Stimulated activated CD4-positive, alpha-beta T cell treated with anti-CD3 and anti-CD28 coated beads, TNF-alpha, amount 100 ng/mL, for 24 hours (primary cell): ENCODE measurements at regions not wholly inside any gene's neighbourhood (a gene's known extent, or its start where the extent isn't known, plus 50 kb on each side); places are given as distances from the start of the nearest gene placed in this dataset.
"Not testable (repeated sequence)": the region's sequence is repeated elsewhere in the genome, so short reads cannot be mapped to it uniquely, and the experiment has no call there.

Experiments
- DNase-seq, 3 experiments: peaks; one replicate each; pipeline ENCODE4 v3.0.0-alpha.2; 2020; ENCODE audit warnings: low read depth in 3 of 3

DNA sequence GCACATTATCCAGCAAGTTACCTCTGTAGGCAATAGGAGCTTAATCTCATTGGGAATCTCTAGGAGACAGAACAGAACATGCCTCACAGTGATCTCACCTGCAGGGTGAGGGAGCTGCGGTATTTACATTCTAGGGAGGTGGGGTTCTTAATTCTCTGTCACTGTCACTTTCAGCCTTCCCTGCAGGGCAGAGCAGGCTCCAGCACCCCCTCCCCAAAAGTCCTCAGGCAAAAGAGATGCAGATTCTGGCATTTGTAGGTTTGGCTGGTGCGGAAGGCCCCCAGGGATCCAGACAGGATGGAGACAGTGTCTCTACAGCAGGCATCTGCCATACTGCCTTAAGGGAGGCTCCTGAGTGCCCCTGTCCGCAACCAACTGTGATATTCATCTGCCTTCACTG, 166.4 kb upstream of the ATP6AP2 start:
- no peak for DNase-seq

DNA sequence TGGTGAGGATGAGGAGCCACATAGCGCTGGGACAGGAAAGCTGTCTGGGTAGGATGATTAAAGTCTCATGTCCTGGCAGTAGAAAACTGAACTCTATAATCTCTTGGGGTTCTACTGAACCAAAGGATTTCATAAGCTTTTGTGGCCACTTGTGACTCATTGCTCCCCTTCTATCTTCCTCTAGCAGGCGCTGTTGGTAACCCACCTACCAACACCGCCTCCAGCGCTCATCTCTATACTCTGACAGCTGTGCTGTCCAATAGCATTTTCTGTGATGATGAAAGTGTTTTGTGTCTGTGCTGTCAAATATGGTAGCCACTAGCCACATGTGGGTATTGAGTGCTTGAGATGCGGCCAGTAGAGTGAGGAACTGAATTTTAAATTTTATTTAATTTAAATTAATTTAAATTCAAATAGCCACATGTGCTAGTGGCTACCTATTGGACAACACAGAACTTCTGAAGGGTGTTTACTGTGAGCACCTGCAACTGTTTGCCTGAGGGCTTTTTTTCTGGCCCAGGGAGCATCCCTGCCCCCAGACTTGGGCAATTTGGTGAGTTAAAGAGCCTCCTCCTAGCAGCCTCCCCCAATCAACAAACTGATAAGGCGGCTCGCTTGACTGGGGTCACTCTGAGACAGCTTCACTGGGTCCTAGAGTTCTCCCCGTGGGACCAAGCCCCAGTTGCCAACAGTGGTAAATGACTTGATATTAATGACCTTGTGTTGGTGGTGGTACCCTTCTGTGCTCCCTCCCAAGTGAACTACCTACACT, 169.2 kb upstream of the ATP6AP2 start:
- DNase-seq, result no peak

DNA sequence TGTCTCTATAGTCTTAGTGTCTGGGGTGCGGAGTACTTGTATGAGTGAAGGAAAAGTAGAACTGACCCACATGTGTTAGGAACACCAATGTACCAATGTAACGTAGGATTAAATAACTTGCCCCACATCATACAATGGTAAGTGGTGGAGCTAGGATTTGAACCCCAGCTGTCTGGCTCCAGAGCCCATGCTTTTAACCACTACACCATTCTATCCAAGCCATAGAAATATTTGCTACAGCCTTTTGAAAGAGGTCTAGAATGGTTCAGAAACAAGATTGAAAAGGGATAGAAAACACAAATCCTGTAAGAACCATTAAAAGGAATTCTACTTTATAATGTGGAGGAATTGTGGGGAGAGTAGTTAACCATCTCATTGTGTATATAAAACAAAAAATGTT, 169.9 kb upstream of the ATP6AP2 start:
- no peak for DNase-seq

DNA sequence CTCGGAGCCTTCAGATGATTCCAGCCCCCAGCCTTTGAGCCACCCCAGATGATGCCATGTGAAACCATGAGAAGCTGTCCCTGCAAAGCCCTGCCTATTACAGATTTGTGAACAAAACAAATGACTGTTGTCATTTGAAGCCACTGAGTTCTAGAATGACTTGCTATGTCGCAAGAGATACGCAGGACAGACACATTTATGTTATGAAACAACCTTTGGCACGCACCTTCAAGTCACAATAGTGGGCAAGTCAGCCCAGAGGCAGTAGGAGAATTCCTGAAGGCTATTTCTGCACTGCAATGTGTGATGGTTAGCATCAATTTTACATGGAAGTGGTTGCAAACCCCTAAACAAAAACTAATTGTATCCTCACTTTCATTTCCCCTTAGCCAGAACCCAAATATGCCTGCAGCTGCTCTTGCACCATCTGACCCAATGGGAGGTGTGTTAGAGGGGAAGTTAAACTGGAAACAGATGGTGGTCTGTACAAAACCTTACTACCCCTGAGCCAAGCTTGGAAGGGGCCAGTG, 174.4 kb upstream of the ATP6AP2 start:
- no peak for DNase-seq

DNA sequence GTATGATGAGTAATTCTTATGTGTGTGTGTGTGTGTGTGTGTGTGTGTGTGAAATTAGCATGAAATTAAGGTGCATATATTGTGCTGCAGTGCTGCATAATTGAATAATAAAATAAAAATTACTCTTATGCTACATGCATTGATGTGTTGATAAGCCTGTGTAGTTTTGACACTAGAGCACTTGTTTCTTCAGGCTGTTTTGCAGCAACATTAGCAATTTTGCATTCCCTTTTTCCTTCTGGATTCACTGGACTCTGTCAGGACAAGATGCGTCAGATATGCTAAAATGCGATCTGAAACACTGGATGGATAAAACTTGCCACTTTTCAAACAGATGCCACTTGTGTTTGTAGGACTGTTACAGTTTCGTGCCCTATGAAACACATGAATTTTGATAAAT, 175.4 kb upstream of the ATP6AP2 start:
- no peak for DNase-seq

DNA sequence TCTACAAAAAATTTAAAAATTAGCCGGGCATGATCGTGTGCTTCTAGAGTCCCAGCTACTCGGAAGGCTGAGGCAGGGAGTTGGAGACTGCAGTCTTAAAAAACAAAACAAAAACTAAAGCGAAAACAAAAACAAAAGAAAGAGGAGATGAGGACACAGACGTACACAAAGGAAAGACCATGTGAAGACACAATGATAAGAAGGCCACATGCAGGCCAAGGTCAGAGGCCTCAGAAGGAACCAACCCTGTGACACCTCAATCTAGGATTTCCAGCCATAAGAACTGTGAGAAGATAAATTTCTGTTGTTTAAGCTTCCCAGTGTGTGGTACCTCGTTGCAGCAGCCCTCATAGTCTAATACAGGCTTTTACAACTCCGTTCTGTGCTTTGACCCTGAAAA, 177.0 kb upstream of the ATP6AP2 start:
- DNase-seq, result no peak

DNA sequence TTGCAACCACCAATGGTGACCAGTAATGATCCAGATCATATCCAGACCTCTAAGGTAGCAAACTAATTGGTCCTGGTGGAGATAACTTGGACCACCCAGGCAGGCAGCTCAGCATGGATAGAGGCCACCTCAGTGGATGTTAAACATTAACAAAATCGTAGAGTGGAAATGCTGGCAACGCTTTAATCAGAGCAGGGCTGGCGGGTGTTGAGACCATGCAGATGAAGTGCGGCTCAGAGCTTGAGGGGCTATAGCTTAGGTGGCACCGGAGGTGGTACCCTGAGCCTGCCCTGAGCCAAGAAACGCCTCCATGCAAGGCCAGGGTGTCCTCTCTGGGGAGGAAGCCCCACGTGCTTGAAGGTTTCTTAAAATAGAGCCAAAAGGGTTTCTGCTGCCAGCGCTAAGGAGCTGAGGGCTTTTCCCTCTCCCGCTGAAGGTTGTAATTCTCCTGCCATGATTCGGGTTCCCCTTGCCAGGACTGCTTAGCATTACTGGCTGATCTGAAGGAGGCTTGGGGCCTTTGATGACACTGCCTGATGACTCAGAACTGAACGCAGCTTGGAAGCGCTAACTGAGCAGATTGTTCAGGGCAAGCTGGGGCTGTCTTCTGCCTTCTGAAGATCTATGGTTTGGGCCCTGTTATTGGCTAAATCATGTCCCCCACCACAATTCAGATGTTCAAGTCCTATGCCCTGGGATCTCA, 177.8 kb upstream of the ATP6AP2 start:
- no peak for DNase-seq

DNA sequence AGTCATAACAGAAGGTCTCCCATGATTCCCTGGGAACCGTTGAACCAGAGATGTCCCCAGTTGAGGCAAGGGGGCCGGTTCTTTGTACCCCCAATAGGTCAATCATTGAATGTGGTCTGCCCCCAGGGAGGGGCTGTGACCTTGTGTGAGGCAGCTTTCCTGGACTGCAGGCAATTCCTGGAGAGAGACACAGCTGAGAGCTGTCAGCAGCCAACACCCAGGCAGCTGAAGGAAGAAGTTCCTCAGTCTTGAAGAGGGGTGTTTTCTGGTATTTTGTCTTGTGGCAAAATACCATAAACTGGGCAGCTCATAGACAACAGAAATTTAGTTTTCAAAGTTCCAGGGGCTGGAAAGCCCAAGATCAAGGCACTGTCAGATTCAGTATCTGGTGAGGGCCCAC, 185.7 kb upstream of the ATP6AP2 start:
- no peak for DNase-seq

DNA sequence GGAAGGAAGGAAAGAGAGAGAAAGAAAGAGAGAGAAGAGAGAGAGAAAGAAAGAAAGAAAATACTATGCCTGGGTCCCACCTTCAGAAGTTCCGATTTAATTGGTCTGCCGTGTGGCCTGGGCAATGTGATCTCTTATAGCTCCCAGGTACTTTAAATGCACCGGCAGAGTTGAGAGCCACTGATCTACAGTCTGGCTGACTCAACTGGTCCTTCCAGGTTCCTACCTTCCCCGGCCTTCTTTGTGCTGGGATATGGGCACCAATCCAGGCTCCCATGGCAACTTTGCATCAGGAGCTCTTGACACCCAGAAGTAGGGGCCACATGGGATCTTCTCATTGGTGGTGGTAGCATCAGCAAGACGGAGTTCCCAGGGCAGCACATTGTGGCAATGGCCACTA, 186.5 kb upstream of the ATP6AP2 start:
- no peak for DNase-seq

DNA sequence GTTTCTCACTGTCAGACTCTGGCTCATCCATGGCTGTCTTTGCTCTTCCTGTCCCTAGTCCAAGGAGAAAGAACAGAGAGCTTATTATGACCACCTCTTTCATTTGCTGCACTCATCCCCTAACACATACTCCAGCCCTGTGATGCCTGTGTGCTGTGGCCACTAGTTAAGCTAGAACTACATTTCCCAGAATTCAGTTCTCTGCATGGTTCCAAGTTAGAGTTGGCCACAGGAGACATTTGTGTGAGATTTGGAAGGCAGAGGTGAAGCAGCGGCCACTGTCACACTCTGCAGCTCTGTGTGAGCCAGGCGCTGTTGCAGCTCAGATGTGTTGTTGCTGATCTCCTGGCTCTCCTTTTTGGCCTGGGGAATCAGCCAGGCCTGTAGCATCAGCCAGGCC, 188.2 kb upstream of the ATP6AP2 start:
- no peak for DNase-seq

DNA sequence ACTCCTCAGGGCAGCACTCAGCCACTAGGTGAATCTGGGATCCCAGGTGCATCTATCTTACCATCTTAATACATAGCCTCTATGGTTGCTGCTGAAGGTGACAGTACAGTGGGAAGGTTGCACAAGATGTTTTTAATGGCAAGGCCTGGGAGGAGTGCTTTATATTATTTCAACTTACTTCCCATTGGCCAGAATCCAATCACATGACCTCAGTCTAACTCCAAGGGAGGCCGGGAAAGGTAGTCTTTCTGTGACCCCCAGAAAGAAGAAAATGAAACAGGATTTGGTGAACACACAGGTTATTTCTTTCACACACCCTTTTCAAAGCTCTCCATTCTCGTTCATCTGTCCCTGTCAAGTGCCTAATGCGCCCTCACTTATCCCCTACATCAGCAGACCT, 189.1 kb upstream of the ATP6AP2 start:
- no peak for DNase-seq

DNA sequence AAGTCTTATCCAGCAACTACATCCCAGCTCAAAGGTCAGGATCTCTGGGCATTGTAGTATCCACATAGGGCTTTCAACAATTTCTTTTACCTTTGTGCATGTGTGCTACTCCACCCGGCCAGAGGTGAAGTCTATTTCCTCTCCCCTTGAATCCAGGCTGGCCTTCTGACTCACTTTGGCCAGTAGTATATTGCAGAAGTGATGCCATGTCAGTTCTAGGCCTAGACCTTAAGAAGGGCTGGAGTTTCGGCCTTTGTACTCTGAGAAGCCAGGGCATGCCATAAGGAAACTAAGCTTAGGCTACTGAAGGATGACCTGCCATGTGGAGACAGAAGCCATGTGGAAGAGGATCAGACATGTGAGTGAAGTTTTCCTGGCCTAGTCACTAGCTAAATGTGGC, 191.2 kb upstream of the ATP6AP2 start:
- DNase-seq, result no peak

DNA sequence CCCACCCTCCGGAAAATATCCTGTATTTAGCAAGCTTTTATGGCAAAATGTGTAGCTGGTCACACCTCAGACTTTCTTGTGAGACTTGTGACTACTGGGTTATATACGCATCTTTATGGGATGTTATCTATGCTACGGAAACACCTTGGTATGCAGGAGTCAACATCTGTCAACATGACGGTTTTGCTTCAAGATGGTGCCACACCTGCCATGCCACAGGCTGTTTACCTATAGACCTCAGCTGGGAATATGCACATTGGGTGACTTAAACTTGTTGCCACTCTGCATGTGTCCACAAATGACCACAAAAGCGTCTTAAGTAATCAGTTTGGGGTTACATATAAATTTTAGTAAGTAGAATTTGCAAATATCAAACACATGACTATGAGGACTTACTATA, 192.3 kb upstream of the ATP6AP2 start:
- no peak for DNase-seq

DNA sequence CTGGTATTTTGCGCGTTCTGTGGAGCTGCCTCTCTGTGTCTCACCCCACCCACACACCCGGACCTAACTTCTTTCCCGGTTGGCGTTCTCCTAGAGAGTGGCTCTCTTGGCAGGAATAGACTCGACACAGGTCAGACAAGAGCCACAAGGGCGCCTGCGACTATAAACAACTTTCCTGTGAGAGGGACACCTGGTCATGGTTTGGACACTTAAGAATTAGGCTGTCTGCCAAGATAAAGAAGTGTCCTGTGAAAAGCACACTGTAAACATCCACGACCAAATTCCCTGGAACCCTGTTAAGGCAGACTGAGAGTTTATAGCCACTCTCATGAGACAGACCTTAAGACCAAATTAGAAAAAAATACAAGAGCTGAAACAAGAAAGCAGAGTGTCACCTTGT, 192.9 kb upstream of the ATP6AP2 start:
- not testable (repeated sequence) for DNase-seq

DNA sequence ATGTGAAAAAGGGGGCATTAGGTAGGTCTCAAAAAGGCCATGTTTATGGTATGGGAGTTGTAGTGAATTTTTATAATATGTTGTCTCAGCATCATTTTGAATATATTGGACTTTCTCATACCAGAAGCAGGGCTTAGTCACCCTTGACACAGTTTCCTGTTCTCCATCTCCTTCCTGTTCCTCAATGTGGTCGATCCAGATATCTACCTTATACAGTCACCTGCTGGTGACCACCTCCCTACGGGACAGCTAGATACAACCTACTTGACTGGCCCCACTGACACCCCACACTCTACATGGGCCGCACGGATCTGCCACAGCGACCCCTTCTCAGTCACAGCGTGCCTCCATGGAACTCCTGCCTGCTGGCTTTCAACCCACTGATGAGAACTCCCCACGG, 193.5 kb upstream of the ATP6AP2 start:
- not testable (repeated sequence) for DNase-seq

DNA sequence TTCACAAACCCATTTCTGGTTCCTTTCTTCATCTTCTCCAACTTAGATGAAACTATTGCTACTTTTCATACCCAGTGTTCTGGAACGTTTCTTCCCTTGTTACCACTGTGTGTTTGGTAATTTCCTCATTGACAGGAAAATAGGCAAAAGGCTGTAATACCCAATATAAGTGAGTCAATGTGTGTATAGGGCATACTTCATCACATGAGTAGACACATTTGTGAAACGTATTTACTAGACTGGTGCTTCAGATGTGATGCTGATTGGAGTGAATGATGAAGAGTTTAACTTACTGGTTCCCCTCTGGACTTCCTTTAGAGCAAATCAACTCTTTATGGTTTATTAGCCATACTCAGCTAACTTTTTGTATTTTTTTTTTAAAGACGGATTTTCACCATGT, 195.1 kb upstream of the ATP6AP2 start:
- DNase-seq, result no peak

DNA sequence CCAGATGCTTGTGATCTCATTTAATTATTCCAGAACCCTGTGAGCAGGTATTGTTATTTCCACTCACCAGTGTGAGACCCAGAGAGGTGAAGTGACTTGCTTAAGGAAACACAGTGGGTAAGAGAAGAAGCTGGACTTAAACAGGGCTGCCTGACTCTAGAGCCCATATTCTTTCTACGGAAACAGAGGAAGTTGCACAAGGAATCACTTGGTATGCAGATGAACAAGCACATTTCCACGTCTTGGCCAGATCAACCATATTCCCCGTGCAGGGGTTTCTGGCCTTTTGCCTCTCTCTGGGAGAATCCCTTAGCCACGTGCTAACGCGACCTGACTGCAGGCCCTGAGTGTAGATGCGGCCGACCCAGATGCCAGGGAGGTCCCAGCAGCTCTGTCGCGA, 195.5 kb upstream of the ATP6AP2 start:
- DNase-seq, result no peak

DNA sequence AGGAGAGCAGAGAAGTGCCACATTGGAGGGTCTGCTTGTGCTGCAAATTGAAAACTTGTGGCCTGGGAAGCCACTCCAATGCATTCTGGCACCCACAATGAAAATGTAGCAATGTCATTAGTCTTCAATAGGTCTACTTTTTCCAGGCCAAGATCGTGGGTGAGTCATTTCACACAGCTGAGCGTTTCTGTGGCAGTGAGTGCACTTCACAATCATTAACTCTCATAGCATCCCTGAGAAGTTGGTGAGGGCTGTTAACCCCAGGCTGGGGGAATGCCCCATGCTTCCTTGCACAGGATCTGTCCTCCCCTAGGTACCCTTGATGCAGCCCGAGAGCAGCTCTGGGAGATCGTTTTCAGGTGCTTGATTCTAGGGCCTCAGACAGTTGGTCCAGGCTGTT, 196.8 kb upstream of the ATP6AP2 start:
- no peak for DNase-seq

DNA sequence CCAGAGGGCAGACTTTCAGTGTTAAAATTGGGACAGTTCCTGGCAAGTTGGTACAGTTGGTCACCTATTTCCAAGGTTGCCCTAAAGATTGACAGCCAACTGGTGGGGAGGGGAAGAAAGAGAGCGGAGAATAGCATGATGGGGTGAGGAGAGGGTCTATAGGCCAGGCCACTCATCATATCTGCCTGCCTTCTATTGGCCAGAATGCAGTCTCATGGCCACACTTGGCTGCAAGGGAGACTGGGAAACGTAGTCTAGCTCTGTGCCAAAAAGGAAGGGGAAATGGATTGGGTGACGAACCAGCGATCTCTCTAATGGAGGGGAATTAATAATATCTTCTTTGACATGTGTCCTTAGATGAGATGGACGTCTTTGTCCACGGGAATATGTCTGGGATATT, 197.4 kb upstream of the ATP6AP2 start:
- no peak for DNase-seq

DNA sequence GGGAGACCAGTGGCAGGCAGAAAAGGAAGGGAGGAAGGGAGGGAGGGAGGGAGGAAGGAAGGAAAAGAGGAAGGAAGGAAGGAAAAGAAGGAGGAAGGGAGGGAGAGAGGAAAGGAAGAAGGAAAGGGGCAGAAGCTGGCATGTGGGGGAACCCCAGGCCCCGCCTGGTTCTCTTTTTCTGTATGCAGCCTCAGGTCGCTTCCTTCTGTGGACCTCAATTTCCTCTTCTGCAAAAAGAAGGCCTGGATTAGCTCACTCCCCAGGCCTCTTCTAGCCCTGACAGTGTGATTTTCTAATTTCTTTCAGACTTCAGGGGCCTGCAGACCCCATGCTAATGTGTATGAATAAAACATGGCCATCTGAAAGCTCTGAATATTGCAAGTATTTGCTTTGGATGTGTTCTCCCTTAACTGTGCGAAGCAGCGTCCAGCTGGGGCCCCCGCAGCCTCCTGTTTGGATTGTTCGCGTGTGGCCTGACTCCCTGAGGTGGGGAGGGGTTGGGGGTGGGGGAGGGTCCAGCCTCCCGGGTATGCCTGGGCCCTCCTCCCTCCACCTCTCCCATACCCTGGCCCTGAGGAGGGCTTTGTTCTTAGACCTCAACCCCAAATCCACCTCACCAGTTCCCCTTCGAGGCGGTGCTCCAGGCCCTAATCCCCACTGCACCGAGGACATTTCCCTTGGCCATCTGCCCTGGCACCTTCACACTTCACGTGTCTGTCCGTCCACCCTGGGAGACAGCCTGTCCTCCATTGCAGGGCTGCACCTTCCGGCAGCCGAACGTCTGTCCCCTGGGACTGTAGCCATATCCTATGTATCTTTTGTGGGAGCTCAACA, 199.9 kb upstream of the ATP6AP2 start:
- DNase-seq, result no peak

DNA sequence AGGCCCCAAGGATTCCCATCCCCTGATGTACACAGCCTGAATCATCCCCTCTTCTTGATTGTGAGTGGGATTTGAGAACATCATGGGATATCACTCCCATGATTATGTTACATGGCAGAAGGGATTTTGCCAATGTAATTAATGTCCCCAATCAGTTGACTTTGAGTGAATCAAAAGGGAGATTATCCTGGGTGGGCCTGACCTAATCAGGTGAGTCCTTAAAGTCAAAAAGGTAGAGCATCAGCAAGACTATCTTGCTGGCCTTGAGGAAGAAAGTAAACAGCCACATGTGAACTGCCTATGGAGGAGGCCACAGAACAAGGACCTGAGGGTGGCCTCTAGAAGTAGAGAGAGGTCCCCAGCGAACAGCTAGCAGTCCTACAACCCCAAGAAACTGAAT, 203.1 kb upstream of the ATP6AP2 start:
- no peak for DNase-seq

DNA sequence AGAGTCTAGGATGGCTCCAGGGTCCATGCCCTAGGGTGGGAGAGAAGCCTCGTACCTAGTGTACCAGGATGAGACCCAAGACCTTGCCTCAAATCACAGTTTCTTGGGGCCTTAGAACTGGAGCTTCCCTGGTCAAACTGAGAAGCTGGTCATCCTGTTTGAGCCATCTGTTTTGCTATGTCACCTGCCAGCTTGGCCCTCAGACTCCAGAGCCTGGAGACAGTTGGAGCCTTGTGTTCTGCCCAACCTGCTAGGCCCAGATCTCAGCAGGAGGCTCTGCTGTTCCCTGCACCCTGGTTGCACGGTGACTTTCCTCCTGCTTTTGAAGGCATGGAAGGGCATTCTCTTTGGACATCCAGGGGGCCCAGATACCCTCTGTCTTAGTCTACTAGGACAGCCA, 206.3 kb upstream of the ATP6AP2 start:
- no peak for DNase-seq

DNA sequence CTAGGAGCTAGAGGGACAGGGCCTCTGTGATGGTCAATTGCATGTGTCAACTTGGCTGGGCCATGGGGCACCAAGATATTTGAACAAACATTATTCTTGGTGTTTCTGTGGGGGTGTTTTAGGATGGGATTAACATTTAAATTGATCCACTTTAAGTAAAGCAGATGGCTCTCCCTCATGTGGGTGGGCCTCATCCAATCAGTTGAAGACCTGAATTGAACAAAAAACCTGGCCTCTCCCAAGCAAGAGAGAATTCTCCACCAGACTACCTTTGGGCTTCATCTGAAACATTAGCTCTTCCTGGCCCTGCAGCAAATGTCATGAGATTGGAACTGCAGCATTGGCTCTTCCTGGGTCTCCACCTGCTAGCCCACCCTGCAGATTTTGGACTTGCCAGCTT, 207.1 kb upstream of the ATP6AP2 start:
- DNase-seq, result no peak
